RWPE2 (cell line): ENCODE measurements at regions not wholly inside any gene's neighbourhood (a gene's known extent, or its start where the extent isn't known, plus 50 kb on each side); places are given as distances from the start of the nearest gene placed in this dataset.
"Not testable (repeated sequence)": the region's sequence is repeated elsewhere in the genome, so short reads cannot be mapped to it uniquely, and the experiment has no call there.

ENCODE experiments used
- ATAC-seq: fragments of 200-7000 bp; cut with Tn5 transposase; 3 replicates; pipeline ENCODE4 v1.9.1; 2021; ENCODE audit warnings: low read depth
- DNase-seq: peaks from one replicate; pipeline ENCODE4 v3.0.0-alpha.2; 2020; ENCODE audit warnings: low spot score
- H3K27ac ChIP-seq: fragments of 450-650 bp; 2 replicates; pipeline ENCODE4 v1.5.1; 2017; ENCODE audit warnings: mild to moderate bottlenecking; ENCODE audit not compliant: poor library complexity, severe bottlenecking
- H3K27me3 ChIP-seq: fragments of 250-450 bp; sonication (Bioruptor Pico); 2 replicates; pipeline ENCODE4 v1.5.1; 2021; ENCODE audit warnings: mild to moderate bottlenecking, moderate library complexity; ENCODE audit not compliant: insufficient read depth, poor library complexity, severe bottlenecking
- H3K36me3 ChIP-seq: fragments of 250-450 bp; sonication (Bioruptor Pico); 2 replicates; pipeline ENCODE4 v1.5.1; 2020; ENCODE audit warnings: low read depth, mild to moderate bottlenecking, moderate library complexity
- H3K4me1 ChIP-seq: fragments of 250-450 bp; sonication (Bioruptor Pico); 2 replicates; pipeline ENCODE4 v1.5.1; 2021; ENCODE audit warnings: mild to moderate bottlenecking, moderate library complexity; ENCODE audit not compliant: insufficient read depth, poor library complexity, severe bottlenecking
- H3K4me3 ChIP-seq: fragments of 250-450 bp; sonication (Bioruptor Pico); 2 replicates; pipeline ENCODE4 v1.5.1; 2021; ENCODE audit warnings: mild to moderate bottlenecking, moderate library complexity; ENCODE audit not compliant: severe bottlenecking
- H3K9me3 ChIP-seq: fragments of 250-450 bp; sonication (Bioruptor Pico); 2 replicates; pipeline ENCODE4 v1.5.1; 2021; ENCODE audit warnings: mild to moderate bottlenecking, moderate library complexity; ENCODE audit not compliant: severe bottlenecking
- CTCF ChIP-seq: fragments of 450-650 bp; IDR thresholded peaks from one replicate; pipeline ENCODE4 v1.5.1; 2017; ENCODE audit warnings: mild to moderate bottlenecking, moderate library complexity; ENCODE audit not compliant: poor library complexity, severe bottlenecking

GRCh38 chr20:7799862-7800261 lies 140.4 kb downstream of the HAO1 start:
- Histone ChIP-seq H3K4me1 (no peaks in the 10 kb centered on the region), H3K27ac (no peak overlapping the region), H3K4me3 (no peak overlapping the region), H3K27me3 (no peaks in the 10 kb centered on the region), H3K9me3 (no peaks in the 10 kb centered on the region), H3K36me3 (no peaks in the 10 kb centered on the region)
- no peak for TF ChIP-seq CTCF
- ATAC-seq (no peak), DNase-seq (no peak)

- H3K27me3 ChIP-seq, H3K4me1 ChIP-seq, DNase-seq, H3K9me3 ChIP-seq, H3K27ac ChIP-seq, H3K36me3 ChIP-seq: not testable (repeated sequence)
- H3K4me3 ChIP-seq: peak overlapping the region; percentile 39
- peak; percentile 92 for ATAC-seq
Observed at GRCh38 chr20:7803411-7804151, 136.7 kb downstream of the HAO1 start.

DNA sequence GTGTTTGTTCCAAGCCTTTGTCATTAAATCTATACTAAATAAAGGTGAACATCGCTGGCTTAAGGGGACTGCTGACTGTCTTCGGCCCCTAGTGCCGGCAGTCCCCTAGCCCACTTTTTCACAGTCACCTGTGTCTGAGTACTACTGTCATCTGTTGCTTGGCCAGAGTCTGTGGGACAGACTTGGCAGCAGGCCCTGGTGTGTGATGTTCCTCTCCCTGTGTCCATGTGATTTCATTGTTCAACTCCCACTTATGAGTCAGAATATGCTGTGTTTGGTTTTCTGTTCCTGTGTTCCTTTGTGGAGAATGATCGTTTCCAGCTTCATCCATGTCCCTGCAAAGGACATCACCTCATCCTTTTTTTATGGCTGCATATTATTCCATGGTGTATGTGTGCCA lies 133.4 kb downstream of the HAO1 start:
- H3K9me3 ChIP-seq: peaks cover 2% of the 10 kb centered on the region
- H3K27ac ChIP-seq: no peak overlapping the region
- no peak overlapping the region for H3K4me3 ChIP-seq
- no peaks in the 10 kb centered on the region for H3K36me3 ChIP-seq
- no peaks in the 10 kb centered on the region for H3K27me3 ChIP-seq
- no peaks in the 10 kb centered on the region for H3K4me1 ChIP-seq
- TF ChIP-seq CTCF: no peak
- ATAC-seq: no peak
- no peak for DNase-seq

DNA sequence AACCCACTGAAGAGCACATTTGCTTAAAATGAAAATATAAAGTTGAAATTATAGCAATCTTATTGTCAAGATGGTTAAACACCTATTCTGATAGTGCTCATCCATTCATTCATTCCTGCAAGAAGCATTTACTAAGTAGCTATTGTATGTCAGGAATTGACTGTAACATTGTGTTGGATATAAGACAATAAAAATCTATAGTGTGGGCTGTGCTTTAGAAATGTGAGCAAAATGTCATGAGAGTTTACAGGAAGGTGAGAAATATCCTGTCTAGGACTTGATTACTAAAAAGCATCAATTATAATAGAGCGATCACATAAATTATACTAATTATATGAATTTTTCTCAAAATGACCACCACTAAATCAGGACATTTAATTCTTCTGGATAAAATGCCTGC lies 123.0 kb downstream of the HAO1 start:
- Histone ChIP-seq H3K27ac (no peak overlapping the region), H3K27me3 (no peaks in the 10 kb centered on the region), H3K4me3 (no peak overlapping the region), H3K9me3 (no peaks in the 10 kb centered on the region), H3K4me1 (no peaks in the 10 kb centered on the region), H3K36me3 (no peaks in the 10 kb centered on the region)
- DNase-seq (no peak), ATAC-seq (no peak)
- no peak for TF ChIP-seq CTCF

- no peak for TF ChIP-seq CTCF
- Histone ChIP-seq H3K4me1 (no peaks in the 10 kb centered on the region), H3K27me3 (no peaks in the 10 kb centered on the region)
Observed at GRCh38 chr20:7818477-7818876, 121.8 kb downstream of the HAO1 start.

More at GRCh38 chr20:7818477-7818876, 121.8 kb downstream of the HAO1 start:
- DNase-seq: no peak
- Histone ChIP-seq H3K4me3 (no peak overlapping the region), H3K9me3 (no peaks in the 10 kb centered on the region), H3K36me3 (no peaks in the 10 kb centered on the region), H3K27ac (no peak overlapping the region)
- ATAC-seq: no peak
